Activated CD4-positive, alpha-beta T cell treated with anti-CD3 and anti-CD28 coated beads, Interleukin-2, amount 10 ng/mL, durations not matched to agents 24 days and 14 days (primary cell): ENCODE measurements at regions not wholly inside any gene's neighbourhood (a gene's known extent, or its start where the extent isn't known, plus 50 kb on each side); places are given as distances from the start of the nearest gene placed in this dataset.
"Not testable (repeated sequence)": the region's sequence is repeated elsewhere in the genome, so short reads cannot be mapped to it uniquely, and the experiment has no call there.

ENCODE experiments used
- DNase-seq: peaks from one replicate; pipeline ENCODE4 v3.0.0; 2022
- H3K27ac Mint-ChIP-seq: one replicate; pipeline ENCODE4 v1.8.0; 2022; ENCODE audit warnings: mild to moderate bottlenecking, mixed read lengths
- H3K27me3 Mint-ChIP-seq: one replicate; pipeline ENCODE4 v1.8.0; 2022; ENCODE audit warnings: mixed read lengths
- H3K36me3 Mint-ChIP-seq: one replicate; pipeline ENCODE4 v1.8.0; 2022; ENCODE audit warnings: low read depth, mild to moderate bottlenecking, mixed read lengths
- H3K4me1 Mint-ChIP-seq: one replicate; pipeline ENCODE4 v1.8.0; 2021; ENCODE audit warnings: mixed read lengths
- H3K4me3 Mint-ChIP-seq: one replicate; pipeline ENCODE4 v1.8.0; 2022; ENCODE audit warnings: mild to moderate bottlenecking, moderate library complexity, mixed read lengths
- H3K9me3 Mint-ChIP-seq: one replicate; pipeline ENCODE4 v1.8.0; 2021; ENCODE audit warnings: mixed read lengths
- intact Hi-C: fragments of 100-400 bp; cut with micrococcal nuclease; formaldehyde crosslinking; loops from one replicate; pipeline ENCODE4 v1.15.1; 2023

- Mint-ChIP-seq H3K27me3 (no peaks in the 10 kb centered on the region), H3K9me3 (no peaks in the 10 kb centered on the region), H3K27ac (no peak overlapping the region), H3K4me1 (no peaks in the 10 kb centered on the region), H3K4me3 (no peak overlapping the region), H3K36me3 (no peaks in the 10 kb centered on the region)
- intact Hi-C loops = no loop called here
- DNase-seq = no peak
Observed at GRCh38 chr13:66074018-66074615, 1156.0 kb downstream of the PCDH9 start.

GRCh38 chr13:66072097-66072496 is 1158.0 kb downstream of the PCDH9 start:
- H3K36me3 Mint-ChIP-seq, DNase-seq, H3K27me3 Mint-ChIP-seq, intact Hi-C loops, H3K4me1 Mint-ChIP-seq, H3K4me3 Mint-ChIP-seq, H3K9me3 Mint-ChIP-seq, H3K27ac Mint-ChIP-seq: not testable (repeated sequence)

GRCh38 chr13:66071608-66072007 is 1158.5 kb downstream of the PCDH9 start:
- intact Hi-C loops = no loop called here
- Mint-ChIP-seq H3K27ac (no peak overlapping the region), H3K27me3 (no peaks in the 10 kb centered on the region), H3K4me3 (no peak overlapping the region), H3K4me1 (no peaks in the 10 kb centered on the region), H3K9me3 (no peaks in the 10 kb centered on the region), H3K36me3 (no peaks in the 10 kb centered on the region)
- DNase-seq = no peak

- Mint-ChIP-seq H3K27me3 (no peaks in the 10 kb centered on the region), H3K27ac (no peak overlapping the region), H3K4me3 (no peak overlapping the region), H3K9me3 (no peaks in the 10 kb centered on the region), H3K36me3 (no peaks in the 10 kb centered on the region), H3K4me1 (no peaks in the 10 kb centered on the region)
- DNase-seq = no peak
- intact Hi-C loops = no loop called here
Observed at GRCh38 chr13:66071029-66071428, 1159.1 kb downstream of the PCDH9 start.

- H3K4me1 Mint-ChIP-seq = no peaks in the 10 kb centered on the region
- no peak overlapping the region for H3K27ac Mint-ChIP-seq
- no peaks in the 10 kb centered on the region for H3K9me3 Mint-ChIP-seq
- no peaks in the 10 kb centered on the region for H3K27me3 Mint-ChIP-seq
- DNase-seq = no peak
- no peak overlapping the region for H3K4me3 Mint-ChIP-seq
- no peaks in the 10 kb centered on the region for H3K36me3 Mint-ChIP-seq
- intact Hi-C loops = no loop called here
Observed at GRCh38 chr13:66069570-66069969, 1160.6 kb downstream of the PCDH9 start.

- H3K36me3 Mint-ChIP-seq = no peaks in the 10 kb centered on the region
- no peaks in the 10 kb centered on the region for H3K9me3 Mint-ChIP-seq
- intact Hi-C loops = no loop called here
- no peak for DNase-seq
- H3K4me1 Mint-ChIP-seq = no peaks in the 10 kb centered on the region
- no peak overlapping the region for H3K4me3 Mint-ChIP-seq
- H3K27me3 Mint-ChIP-seq = no peaks in the 10 kb centered on the region
- H3K27ac Mint-ChIP-seq = no peak overlapping the region
Observed at GRCh38 chr13:66068683-66069082, 1161.5 kb downstream of the PCDH9 start.

- Mint-ChIP-seq H3K4me1 (no peaks in the 10 kb centered on the region), H3K27me3 (no peaks in the 10 kb centered on the region), H3K4me3 (no peak overlapping the region), H3K27ac (no peak overlapping the region), H3K36me3 (no peaks in the 10 kb centered on the region), H3K9me3 (no peaks in the 10 kb centered on the region)
- no peak for DNase-seq
- intact Hi-C loops = no loop called here
Observed at GRCh38 chr13:66048888-66049287, 1181.2 kb downstream of the PCDH9 start.

GRCh38 chr13:66040506-66040905 is 1189.6 kb downstream of the PCDH9 start:
- DNase-seq = no peak
- Mint-ChIP-seq H3K27me3 (no peaks in the 10 kb centered on the region), H3K36me3 (no peaks in the 10 kb centered on the region), H3K4me3 (no peak overlapping the region), H3K27ac (no peak overlapping the region), H3K4me1 (no peaks in the 10 kb centered on the region), H3K9me3 (no peaks in the 10 kb centered on the region)
- intact Hi-C loops = no loop called here

- no peaks in the 10 kb centered on the region for H3K27me3 Mint-ChIP-seq
- no peaks in the 10 kb centered on the region for H3K36me3 Mint-ChIP-seq
- intact Hi-C loops = no loop called here
- no peak overlapping the region for H3K4me3 Mint-ChIP-seq
- no peak for DNase-seq
- H3K4me1 Mint-ChIP-seq = no peaks in the 10 kb centered on the region
- H3K27ac Mint-ChIP-seq = no peak overlapping the region
- no peaks in the 10 kb centered on the region for H3K9me3 Mint-ChIP-seq
Observed at GRCh38 chr13:66037096-66037495, 1193.0 kb downstream of the PCDH9 start.

GRCh38 chr13:66036636-66037035 is 1193.5 kb downstream of the PCDH9 start:
- no peak overlapping the region for H3K4me3 Mint-ChIP-seq
- DNase-seq = no peak
- no peaks in the 10 kb centered on the region for H3K27me3 Mint-ChIP-seq
- no peaks in the 10 kb centered on the region for H3K36me3 Mint-ChIP-seq
- H3K4me1 Mint-ChIP-seq = no peaks in the 10 kb centered on the region
- intact Hi-C loops = no loop called here
- no peak overlapping the region for H3K27ac Mint-ChIP-seq
- no peaks in the 10 kb centered on the region for H3K9me3 Mint-ChIP-seq

- Mint-ChIP-seq H3K9me3 (no peaks in the 10 kb centered on the region), H3K4me3 (no peak overlapping the region), H3K27ac (no peak overlapping the region), H3K4me1 (no peaks in the 10 kb centered on the region), H3K36me3 (no peaks in the 10 kb centered on the region), H3K27me3 (no peaks in the 10 kb centered on the region)
- DNase-seq = no peak
- intact Hi-C loops = no loop called here
Observed at GRCh38 chr13:66036024-66036614, 1194.0 kb downstream of the PCDH9 start.

GRCh38 chr13:66033924-66034323 is 1196.2 kb downstream of the PCDH9 start:
- Mint-ChIP-seq H3K9me3 (no peaks in the 10 kb centered on the region), H3K27ac (no peak overlapping the region), H3K4me3 (no peak overlapping the region), H3K36me3 (no peaks in the 10 kb centered on the region), H3K4me1 (no peaks in the 10 kb centered on the region), H3K27me3 (no peaks in the 10 kb centered on the region)
- DNase-seq = no peak
- intact Hi-C loops = no loop called here

GRCh38 chr13:66021846-66022245 is 1208.3 kb downstream of the PCDH9 start:
- no peak overlapping the region for H3K4me3 Mint-ChIP-seq
- intact Hi-C loops = no loop called here
- H3K36me3 Mint-ChIP-seq = no peaks in the 10 kb centered on the region
- H3K9me3 Mint-ChIP-seq = peaks cover 4% of the 10 kb centered on the region
- no peaks in the 10 kb centered on the region for H3K27me3 Mint-ChIP-seq
- no peak for DNase-seq
- H3K4me1 Mint-ChIP-seq = no peaks in the 10 kb centered on the region
- H3K27ac Mint-ChIP-seq = no peak overlapping the region

GRCh38 chr13:66014771-66015170 is 1215.4 kb downstream of the PCDH9 start:
- DNase-seq = no peak
- no peak overlapping the region for H3K27ac Mint-ChIP-seq
- H3K9me3 Mint-ChIP-seq = no peaks in the 10 kb centered on the region
- no peak overlapping the region for H3K4me3 Mint-ChIP-seq
- no peaks in the 10 kb centered on the region for H3K4me1 Mint-ChIP-seq
- H3K27me3 Mint-ChIP-seq = no peaks in the 10 kb centered on the region
- intact Hi-C loops = no loop called here
- H3K36me3 Mint-ChIP-seq = no peaks in the 10 kb centered on the region

GRCh38 chr13:66009241-66009640 is 1220.9 kb downstream of the PCDH9 start:
- no peak for DNase-seq
- intact Hi-C loops = no loop called here

More at GRCh38 chr13:66009241-66009640, 1220.9 kb downstream of the PCDH9 start:
- Mint-ChIP-seq H3K27me3 (no peaks in the 10 kb centered on the region), H3K27ac (no peak overlapping the region), H3K4me3 (no peak overlapping the region), H3K9me3 (no peaks in the 10 kb centered on the region), H3K36me3 (no peaks in the 10 kb centered on the region), H3K4me1 (no peaks in the 10 kb centered on the region)
